ENCODE measurements at regions not wholly inside any gene's neighbourhood (a gene's known extent, or its start where the extent isn't known, plus 50 kb on each side); places are given as distances from the start of the nearest gene placed in this dataset.

DNA sequence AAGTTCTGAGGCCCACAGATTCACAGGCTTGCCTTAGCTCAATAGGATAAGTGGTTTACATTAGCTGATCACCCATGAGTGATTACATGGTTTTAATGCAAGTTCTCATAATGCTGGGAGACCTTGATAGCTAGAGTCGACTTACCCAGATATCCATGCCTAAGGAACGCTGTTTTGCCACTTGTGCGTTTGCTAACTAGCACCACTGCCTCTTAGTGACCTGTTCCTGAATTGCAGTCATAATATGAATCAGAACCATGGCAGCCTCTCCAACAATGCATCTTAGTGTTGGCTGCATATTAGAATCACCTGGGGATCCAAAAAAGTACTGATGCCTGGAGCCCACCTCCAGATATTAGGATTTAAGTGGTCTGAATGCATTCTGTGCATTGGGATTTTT, 251.1 kb upstream of the CDH5 start:
- Histone ChIP-seq H3K27ac (ENCODE audit: low read length) (no peak overlapping the region), H2AFZ (ENCODE audit: low read length) (no peak overlapping the region), H3K79me2 (ENCODE audit: low read length) (no peaks in the 10 kb centered on the region), H3K4me2 (ENCODE audit: low read length) (no peak overlapping the region), H3K9me2 (replicated peaks; ENCODE audit: low read length) (no peaks in the 10 kb centered on the region), H3K27me3 (ENCODE audit: low read length) (no peaks in the 10 kb centered on the region), H3F3A (ENCODE audit: low read length, unreplicated experiment) (no peaks in the 10 kb centered on the region), H3K4me1 (ENCODE audit: insufficient read depth, low read length) (no peaks in the 10 kb centered on the region), H3K36me3 (ENCODE audit: low read depth, low read length) (no peaks in the 10 kb centered on the region), H3K9ac (ENCODE audit: low read length) (no peak overlapping the region), H3K9me3 (ENCODE audit: low read length) (no peaks in the 10 kb centered on the region), H3K4me3 (ENCODE audit: low read length) (no peak overlapping the region), H4K20me1 (ENCODE audit: low read length) (no peaks in the 10 kb centered on the region)
- TF ChIP-seq CTCF (conservative IDR thresholded peaks at IDR 0.05; ENCODE audit: low read depth, low read length) (peak; percentile 30; the same call in 1 of the 2 replicates), EZH2 (IDR thresholded peaks at IDR 0.05; ENCODE audit: low read length, unreplicated experiment) (no peak), EZH2phosphoT487 (IDR thresholded peaks at IDR 0.05; ENCODE audit: borderline replicate concordance, low read length) (no peak)
- ATAC-seq (no peak), DNase-seq (peak; percentile 10)
- BruUV-seq (replicated peaks) = no TSS peak
- intact Hi-C loops (cut with micrococcal nuclease) = no loop called here
- CTCF ChIA-PET = no interaction called here
- POLR2A ChIA-PET (ENCODE audit: unreplicated experiment) = no interaction called here

DNA sequence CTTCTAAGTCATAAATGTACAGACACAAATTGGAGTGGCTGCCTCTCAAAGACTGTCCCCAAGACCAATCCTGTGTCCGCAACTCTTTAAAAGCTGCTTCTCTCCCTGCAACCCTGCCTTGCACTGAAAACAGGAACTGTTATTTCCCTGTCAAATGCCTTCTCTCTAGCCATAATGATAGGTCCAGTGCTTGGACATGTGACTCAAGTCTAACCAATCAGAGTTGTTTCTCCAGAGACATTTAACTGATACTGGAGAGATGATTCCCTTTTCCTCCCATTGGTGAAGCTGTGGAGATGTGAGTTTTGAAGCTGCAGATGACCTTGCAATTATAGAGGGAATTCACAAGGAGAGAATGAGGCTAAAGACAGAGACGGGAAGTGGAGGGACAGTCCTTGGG, 253.3 kb upstream of the CDH5 start:
- Histone ChIP-seq H3K9me2 (replicated peaks; ENCODE audit: low read length) (no peaks in the 10 kb centered on the region), H3F3A (ENCODE audit: low read length, unreplicated experiment) (no peaks in the 10 kb centered on the region), H3K27me3 (ENCODE audit: low read length) (no peaks in the 10 kb centered on the region), H3K4me2 (ENCODE audit: low read length) (no peak overlapping the region), H3K9ac (ENCODE audit: low read length) (no peak overlapping the region), H3K4me3 (ENCODE audit: low read length) (no peak overlapping the region), H3K79me2 (ENCODE audit: low read length) (no peaks in the 10 kb centered on the region), H3K27ac (ENCODE audit: low read length) (no peak overlapping the region), H3K4me1 (ENCODE audit: insufficient read depth, low read length) (no peaks in the 10 kb centered on the region), H4K20me1 (ENCODE audit: low read length) (no peaks in the 10 kb centered on the region), H3K36me3 (ENCODE audit: low read depth, low read length) (no peaks in the 10 kb centered on the region), H3K9me3 (ENCODE audit: low read length) (no peaks in the 10 kb centered on the region), H2AFZ (ENCODE audit: low read length) (no peak overlapping the region)
- ChIA-PET POLR2A (ENCODE audit: unreplicated experiment) (no interaction called here), CTCF (no interaction called here)
- no peak for ATAC-seq
- no TSS peak for BruUV-seq (replicated peaks)
- TF ChIP-seq EZH2phosphoT487 (IDR thresholded peaks at IDR 0.05; ENCODE audit: borderline replicate concordance, low read length) = no peak
- no peak for TF ChIP-seq CTCF (conservative IDR thresholded peaks at IDR 0.05; ENCODE audit: low read depth, low read length)
- TF ChIP-seq EZH2 (IDR thresholded peaks at IDR 0.05; ENCODE audit: low read length, unreplicated experiment) = no peak
- intact Hi-C loops (cut with micrococcal nuclease) = no loop called here
- DNase-seq = no peak

DNA sequence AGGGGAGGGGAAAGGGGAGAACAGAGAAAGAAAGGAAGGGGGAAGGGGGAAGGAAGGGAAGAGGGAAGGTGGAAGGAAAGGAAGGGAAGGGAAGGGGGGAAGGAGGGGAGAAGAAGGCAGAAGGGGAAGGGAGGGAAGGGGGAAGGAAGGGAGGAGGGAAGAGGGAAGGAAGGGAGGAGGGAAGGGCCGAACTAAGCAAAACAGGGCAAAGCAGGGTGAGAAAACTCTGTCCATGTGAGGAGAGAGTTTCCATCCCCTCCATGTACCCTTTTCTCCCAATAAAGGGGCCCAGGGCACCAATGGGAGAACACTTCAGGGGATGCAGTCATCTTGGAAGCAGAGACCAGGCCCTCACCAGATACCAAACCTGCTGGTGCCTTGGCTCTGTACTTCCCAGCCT, 256.8 kb upstream of the CDH5 start:
- DNase-seq = no peak
- Histone ChIP-seq H3K9me2 (replicated peaks; ENCODE audit: low read length) (no peaks in the 10 kb centered on the region), H3F3A (ENCODE audit: low read length, unreplicated experiment) (no peaks in the 10 kb centered on the region), H2AFZ (ENCODE audit: low read length) (no peak overlapping the region), H3K27ac (ENCODE audit: low read length) (no peak overlapping the region), H3K27me3 (ENCODE audit: low read length) (no peaks in the 10 kb centered on the region), H3K36me3 (ENCODE audit: low read depth, low read length) (no peaks in the 10 kb centered on the region), H3K9ac (ENCODE audit: low read length) (no peak overlapping the region), H3K4me1 (ENCODE audit: insufficient read depth, low read length) (no peaks in the 10 kb centered on the region), H3K4me2 (ENCODE audit: low read length) (no peak overlapping the region), H4K20me1 (ENCODE audit: low read length) (no peaks in the 10 kb centered on the region), H3K9me3 (ENCODE audit: low read length) (no peaks in the 10 kb centered on the region), H3K4me3 (ENCODE audit: low read length) (no peak overlapping the region), H3K79me2 (ENCODE audit: low read length) (no peaks in the 10 kb centered on the region)
- POLR2A ChIA-PET (ENCODE audit: unreplicated experiment) = no interaction called here
- intact Hi-C loops (cut with micrococcal nuclease) = no loop called here
- BruUV-seq (replicated peaks) = no TSS peak
- ATAC-seq = no peak
- TF ChIP-seq CTCF (conservative IDR thresholded peaks at IDR 0.05; ENCODE audit: low read depth, low read length) = no peak
- TF ChIP-seq EZH2phosphoT487 (IDR thresholded peaks at IDR 0.05; ENCODE audit: borderline replicate concordance, low read length) = no peak
- TF ChIP-seq EZH2 (IDR thresholded peaks at IDR 0.05; ENCODE audit: low read length, unreplicated experiment) = no peak
- CTCF ChIA-PET = no interaction called here
